SK-N-SH treated with all-trans-retinoic acid at 6 μM for 48 hours (cell line): ENCODE measurements at regions not wholly inside any gene's neighbourhood (a gene's known extent, or its start where the extent isn't known, plus 50 kb on each side); places are given as distances from the start of the nearest gene placed in this dataset.

ENCODE experiments used
- ATAC-seq: fragments of 200-7000 bp; cut with Tn5 transposase; 3 replicates; pipeline ENCODE4 v1.9.1; 2020; ENCODE audit warnings: mild to moderate bottlenecking, moderate library complexity
- ARNTL ChIP-seq: fragments of 450-650 bp; formaldehyde crosslinking; IDR thresholded peaks from 2 replicates; pipeline ENCODE4 v1.5.0; 2020; ENCODE audit warnings: low read depth, mild to moderate bottlenecking, moderate library complexity, borderline replicate concordance
- CSDC2 ChIP-seq: fragments of 250-450 bp; sonication (Bioruptor Pico); IDR thresholded peaks from 2 replicates; pipeline ENCODE4 v1.5.0; 2020; ENCODE audit warnings: mild to moderate bottlenecking, moderate library complexity
- ESRRG ChIP-seq: fragments of 250-450 bp; sonication (Bioruptor Pico); IDR thresholded peaks from 2 replicates; pipeline ENCODE4 v1.6.1; 2021; ENCODE audit warnings: mild to moderate bottlenecking
- GLIS3 ChIP-seq: fragments of 250-450 bp; sonication (Bioruptor Pico); IDR thresholded peaks from 2 replicates; pipeline ENCODE4 v1.5.0; 2020; ENCODE audit warnings: mild to moderate bottlenecking, moderate library complexity
- ISL1 ChIP-seq: fragments of 250-450 bp; sonication (Bioruptor Pico); IDR thresholded peaks from 2 replicates; pipeline ENCODE4 v2.1.2; 2022; ENCODE audit warnings: mild to moderate bottlenecking, moderate library complexity
- OSR1 ChIP-seq: fragments of 250-450 bp; sonication (Bioruptor Pico); IDR thresholded peaks from 2 replicates; pipeline ENCODE4 v1.8.0; 2022; ENCODE audit warnings: moderate library complexity, mild to moderate bottlenecking, inconsistent platforms
- PATZ1 ChIP-seq: fragments of 250-450 bp; sonication (Bioruptor Pico); IDR thresholded peaks from 2 replicates; pipeline ENCODE4 v1.8.0; 2020; ENCODE audit warnings: mild to moderate bottlenecking, moderate library complexity, borderline replicate concordance
- PPARA ChIP-seq: fragments of 250-450 bp; sonication (Bioruptor Pico); IDR thresholded peaks from 2 replicates; pipeline ENCODE4 v1.5.0; 2020; ENCODE audit warnings: mild to moderate bottlenecking, borderline replicate concordance
- RARB ChIP-seq: fragments of 250-450 bp; sonication (Bioruptor Pico); IDR thresholded peaks from 2 replicates; pipeline ENCODE4 v1.8.0; 2021; ENCODE audit warnings: mild to moderate bottlenecking, moderate library complexity
- SNAI2 ChIP-seq: fragments of 250-450 bp; sonication (Bioruptor Pico); IDR thresholded peaks from 2 replicates; pipeline ENCODE4 v1.5.0; 2020; ENCODE audit warnings: mild to moderate bottlenecking, moderate library complexity
- TCF4 ChIP-seq: fragments of 250-450 bp; sonication (Bioruptor Pico); IDR thresholded peaks from 2 replicates; pipeline ENCODE4 v1.8.0; 2021; ENCODE audit warnings: mild to moderate bottlenecking, moderate library complexity, borderline replicate concordance
- TOX ChIP-seq: fragments of 250-450 bp; sonication (Bioruptor Pico); IDR thresholded peaks from 2 replicates; pipeline ENCODE4 v1.8.0; 2021; ENCODE audit warnings: mild to moderate bottlenecking, moderate library complexity, borderline replicate concordance
- ZC3H10 ChIP-seq: fragments of 250-450 bp; sonication (Bioruptor Pico); IDR thresholded peaks from 2 replicates; pipeline ENCODE4 v1.5.1; 2021; ENCODE audit warnings: mild to moderate bottlenecking, moderate library complexity
- ZFP3 ChIP-seq: fragments of 250-450 bp; sonication (Bioruptor Pico); IDR thresholded peaks from 2 replicates; pipeline ENCODE4 v1.5.0; 2020; ENCODE audit warnings: mild to moderate bottlenecking, moderate library complexity
- ZFP30 ChIP-seq: fragments of 450-650 bp; formaldehyde crosslinking; IDR thresholded peaks from 2 replicates; pipeline ENCODE4 v1.5.0; 2022; ENCODE audit warnings: mild to moderate bottlenecking, moderate library complexity
- ZNF565 ChIP-seq: fragments of 450-650 bp; formaldehyde crosslinking; conservative IDR thresholded peaks from 2 replicates; pipeline ENCODE4 v1.5.0; 2020; ENCODE audit warnings: low read depth, mild to moderate bottlenecking, moderate library complexity
- ZNF70 ChIP-seq: fragments of 450-650 bp; formaldehyde crosslinking; IDR thresholded peaks from 2 replicates; pipeline ENCODE4 v1.5.0; 2020; ENCODE audit warnings: mild to moderate bottlenecking, moderate library complexity
- ZNF8 ChIP-seq: fragments of 450-650 bp; formaldehyde crosslinking; IDR thresholded peaks from 2 replicates; pipeline ENCODE4 v1.5.0; 2020; ENCODE audit warnings: mild to moderate bottlenecking, moderate library complexity
- TF ChIP-seq, protein P1 (sequence below): fragments of 250-450 bp; sonication (Bioruptor Pico); IDR thresholded peaks from 2 replicates; pipeline ENCODE4 v1.8.0; 2021; ENCODE audit warnings: low read depth, mild to moderate bottlenecking, moderate library complexity, borderline replicate concordance
- TF ChIP-seq, protein P2 (sequence below): fragments of 250-450 bp; sonication (Bioruptor Pico); IDR thresholded peaks from 2 replicates; pipeline ENCODE4 v1.5.0; 2020; ENCODE audit warnings: mild to moderate bottlenecking, moderate library complexity
- TF ChIP-seq, protein P3 (sequence below): fragments of 250-450 bp; sonication (Bioruptor Pico); IDR thresholded peaks from 2 replicates; pipeline ENCODE4 v1.5.1; 2020; ENCODE audit warnings: low read depth, mild to moderate bottlenecking, moderate library complexity

DNA sequence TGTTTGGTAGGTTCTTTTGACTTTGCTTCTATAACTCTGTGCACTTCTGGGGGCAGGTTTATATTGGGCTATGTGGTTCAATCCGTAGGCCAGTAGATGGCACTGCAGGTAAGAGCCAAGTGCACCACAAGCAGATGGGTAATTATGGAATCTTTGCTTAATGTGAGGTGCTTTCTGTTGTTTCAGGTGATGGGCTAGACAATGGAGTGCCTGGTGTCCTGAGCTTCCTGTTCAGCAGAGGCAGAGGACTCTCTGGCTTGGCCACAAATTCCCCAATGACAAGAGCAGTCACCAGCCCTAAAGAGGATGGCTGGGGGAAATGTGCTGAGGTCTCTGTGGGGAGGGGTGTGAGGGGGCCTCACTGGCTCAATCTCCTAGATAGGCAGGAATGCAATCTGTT, 455.0 kb downstream of the CCSER2 start:
- TF ChIP-seq OSR1 (CRISPR knock-in tag) = no peak
- TF ChIP-seq PPARA (CRISPR knock-in tag) = no peak
- no peak for TF ChIP-seq PATZ1 (CRISPR knock-in tag)
- TF ChIP-seq, protein P1, sequence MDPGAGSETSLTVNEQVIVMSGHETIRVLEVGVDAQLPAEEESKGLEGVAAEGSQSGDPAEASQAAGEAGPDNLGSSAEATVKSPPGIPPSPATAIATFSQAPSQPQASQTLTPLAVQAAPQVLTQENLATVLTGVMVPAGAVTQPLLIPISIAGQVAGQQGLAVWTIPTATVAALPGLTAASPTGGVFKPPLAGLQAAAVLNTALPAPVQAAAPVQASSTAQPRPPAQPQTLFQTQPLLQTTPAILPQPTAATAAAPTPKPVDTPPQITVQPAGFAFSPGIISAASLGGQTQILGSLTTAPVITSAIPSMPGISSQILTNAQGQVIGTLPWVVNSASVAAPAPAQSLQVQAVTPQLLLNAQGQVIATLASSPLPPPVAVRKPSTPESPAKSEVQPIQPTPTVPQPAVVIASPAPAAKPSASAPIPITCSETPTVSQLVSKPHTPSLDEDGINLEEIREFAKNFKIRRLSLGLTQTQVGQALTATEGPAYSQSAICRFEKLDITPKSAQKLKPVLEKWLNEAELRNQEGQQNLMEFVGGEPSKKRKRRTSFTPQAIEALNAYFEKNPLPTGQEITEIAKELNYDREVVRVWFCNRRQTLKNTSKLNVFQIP (CRISPR knock-in tag) = no peak
- TF ChIP-seq CSDC2 (CRISPR knock-in tag) = no peak
- TF ChIP-seq ZFP3 (CRISPR knock-in tag) = no peak
- no peak for TF ChIP-seq ZNF8
- no peak for TF ChIP-seq GLIS3 (CRISPR knock-in tag)
- no peak for TF ChIP-seq ZC3H10 (CRISPR knock-in tag)
- ATAC-seq = no peak

DNA sequence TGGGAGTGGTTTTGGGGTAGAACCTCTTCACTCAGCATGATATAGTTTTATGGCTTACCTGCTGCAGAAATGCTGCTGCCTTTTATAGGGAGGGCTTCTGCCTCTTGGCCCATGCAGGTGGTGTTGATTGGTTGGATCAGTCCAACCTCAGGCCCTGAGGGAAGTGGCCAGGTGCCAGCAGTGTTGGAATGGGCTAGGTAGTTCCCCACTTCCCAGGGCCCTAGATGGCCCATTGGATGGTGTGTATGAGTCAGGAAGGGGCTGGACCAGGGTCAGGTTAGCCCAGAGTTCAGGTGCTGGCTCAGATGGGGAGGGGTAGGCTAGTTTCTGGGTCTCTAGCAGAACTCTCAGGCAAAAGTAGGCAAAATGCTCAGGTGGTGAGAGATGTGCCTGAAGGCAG, 455.5 kb downstream of the CCSER2 start:
- ATAC-seq = no peak
- no peak for TF ChIP-seq CSDC2 (CRISPR knock-in tag)
- TF ChIP-seq TCF4 (CRISPR knock-in tag) = no peak
- TF ChIP-seq SNAI2 (CRISPR knock-in tag) = no peak
- no peak for TF ChIP-seq ISL1 (CRISPR knock-in tag)
- no peak for TF ChIP-seq PPARA (CRISPR knock-in tag)
- TF ChIP-seq RARB = no peak
- TF ChIP-seq ARNTL (CRISPR knock-in tag) = no peak
- TF ChIP-seq GLIS3 (CRISPR knock-in tag) = no peak
- TF ChIP-seq OSR1 (CRISPR knock-in tag) = no peak
- TF ChIP-seq, protein P2, sequence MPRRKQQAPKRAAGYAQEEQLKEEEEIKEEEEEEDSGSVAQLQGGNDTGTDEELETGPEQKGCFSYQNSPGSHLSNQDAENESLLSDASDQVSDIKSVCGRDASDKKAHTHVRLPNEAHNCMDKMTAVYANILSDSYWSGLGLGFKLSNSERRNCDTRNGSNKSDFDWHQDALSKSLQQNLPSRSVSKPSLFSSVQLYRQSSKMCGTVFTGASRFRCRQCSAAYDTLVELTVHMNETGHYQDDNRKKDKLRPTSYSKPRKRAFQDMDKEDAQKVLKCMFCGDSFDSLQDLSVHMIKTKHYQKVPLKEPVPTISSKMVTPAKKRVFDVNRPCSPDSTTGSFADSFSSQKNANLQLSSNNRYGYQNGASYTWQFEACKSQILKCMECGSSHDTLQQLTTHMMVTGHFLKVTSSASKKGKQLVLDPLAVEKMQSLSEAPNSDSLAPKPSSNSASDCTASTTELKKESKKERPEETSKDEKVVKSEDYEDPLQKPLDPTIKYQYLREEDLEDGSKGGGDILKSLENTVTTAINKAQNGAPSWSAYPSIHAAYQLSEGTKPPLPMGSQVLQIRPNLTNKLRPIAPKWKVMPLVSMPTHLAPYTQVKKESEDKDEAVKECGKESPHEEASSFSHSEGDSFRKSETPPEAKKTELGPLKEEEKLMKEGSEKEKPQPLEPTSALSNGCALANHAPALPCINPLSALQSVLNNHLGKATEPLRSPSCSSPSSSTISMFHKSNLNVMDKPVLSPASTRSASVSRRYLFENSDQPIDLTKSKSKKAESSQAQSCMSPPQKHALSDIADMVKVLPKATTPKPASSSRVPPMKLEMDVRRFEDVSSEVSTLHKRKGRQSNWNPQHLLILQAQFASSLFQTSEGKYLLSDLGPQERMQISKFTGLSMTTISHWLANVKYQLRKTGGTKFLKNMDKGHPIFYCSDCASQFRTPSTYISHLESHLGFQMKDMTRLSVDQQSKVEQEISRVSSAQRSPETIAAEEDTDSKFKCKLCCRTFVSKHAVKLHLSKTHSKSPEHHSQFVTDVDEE (CRISPR knock-in tag) = no peak
- no peak for TF ChIP-seq ZC3H10 (CRISPR knock-in tag)
- no peak for TF ChIP-seq ZFP3 (CRISPR knock-in tag)
- no peak for TF ChIP-seq ZFP30
- no peak for TF ChIP-seq ESRRG
- TF ChIP-seq, protein P1 (CRISPR knock-in tag) = no peak
- no peak for TF ChIP-seq ZNF565 (CRISPR knock-in tag)
- no peak for TF ChIP-seq TOX (CRISPR knock-in tag)
- TF ChIP-seq, all 23 proteins: peak for 0

DNA sequence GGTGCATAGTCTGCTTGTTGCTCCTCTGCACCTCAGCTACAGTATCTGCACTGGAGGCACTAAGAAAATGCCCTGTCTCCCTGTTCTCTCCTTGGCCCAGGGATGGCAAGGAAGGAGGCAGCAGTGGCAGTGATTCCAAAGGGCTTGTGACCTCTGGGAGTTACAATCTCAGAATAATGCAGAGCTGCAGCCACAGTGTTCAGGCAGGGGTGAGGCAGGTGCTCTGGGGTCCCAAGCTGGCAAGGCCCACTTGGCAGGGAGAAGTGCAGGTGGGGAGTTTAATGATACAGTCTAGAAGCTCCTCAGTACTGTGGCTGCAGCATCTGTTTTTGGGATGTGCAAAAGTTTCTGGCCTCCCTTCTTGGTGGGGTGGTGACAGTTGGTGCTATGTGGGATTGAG, 456.4 kb downstream of the CCSER2 start:
- no peak for ATAC-seq
- TF ChIP-seq ZC3H10 (CRISPR knock-in tag) (no peak), SNAI2 (CRISPR knock-in tag) (no peak), TOX (CRISPR knock-in tag) (no peak), PPARA (CRISPR knock-in tag) (no peak), ZNF70 (no peak), ARNTL (CRISPR knock-in tag) (no peak), ESRRG (no peak)
- TF ChIP-seq, protein P3, sequence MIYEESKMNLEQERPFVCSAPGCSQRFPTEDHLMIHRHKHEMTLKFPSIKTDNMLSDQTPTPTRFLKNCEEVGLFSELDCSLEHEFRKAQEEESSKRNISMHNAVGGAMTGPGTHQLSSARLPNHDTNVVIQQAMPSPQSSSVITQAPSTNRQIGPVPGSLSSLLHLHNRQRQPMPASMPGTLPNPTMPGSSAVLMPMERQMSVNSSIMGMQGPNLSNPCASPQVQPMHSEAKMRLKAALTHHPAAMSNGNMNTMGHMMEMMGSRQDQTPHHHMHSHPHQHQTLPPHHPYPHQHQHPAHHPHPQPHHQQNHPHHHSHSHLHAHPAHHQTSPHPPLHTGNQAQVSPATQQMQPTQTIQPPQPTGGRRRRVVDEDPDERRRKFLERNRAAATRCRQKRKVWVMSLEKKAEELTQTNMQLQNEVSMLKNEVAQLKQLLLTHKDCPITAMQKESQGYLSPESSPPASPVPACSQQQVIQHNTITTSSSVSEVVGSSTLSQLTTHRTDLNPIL = no peak
- TF ChIP-seq, protein P2 (CRISPR knock-in tag) = no peak
